IgD-negative memory B cell (primary cell): ENCODE measurements at regions not wholly inside any gene's neighbourhood (a gene's known extent, or its start where the extent isn't known, plus 50 kb on each side); places are given as distances from the start of the nearest gene placed in this dataset.

Experiments
- H3K27ac Mint-ChIP-seq, 3 donors: one replicate each; pipeline ENCODE4 v1.8.0; 2020 to 2022; ENCODE audit warnings: mild to moderate bottlenecking in 3 of 3, mixed read lengths in 3 of 3, moderate library complexity in 1 of 3
- H3K27me3 Mint-ChIP-seq: one replicate; pipeline ENCODE4 v1.8.0; 2021; ENCODE audit warnings: mixed read lengths
- H3K36me3 Mint-ChIP-seq: one replicate; pipeline ENCODE4 v1.8.0; 2020; ENCODE audit warnings: mild to moderate bottlenecking, mixed read lengths
- H3K4me1 Mint-ChIP-seq, 3 donors: one replicate each; pipeline ENCODE4 v1.8.0; 2020 to 2022; ENCODE audit warnings: mixed read lengths in 3 of 3, mild to moderate bottlenecking in 1 of 3
- H3K4me3 Mint-ChIP-seq, 4 donors: one replicate each; pipeline ENCODE4 v1.8.0; 2020 to 2022; ENCODE audit warnings: mild to moderate bottlenecking in 4 of 4, mixed read lengths in 4 of 4, moderate library complexity in 3 of 4
- H3K9me3 Mint-ChIP-seq, 3 donors: one replicate each; pipeline ENCODE4 v1.8.0; 2020 to 2021; ENCODE audit warnings: mixed read lengths in 3 of 3, mild to moderate bottlenecking in 1 of 3

- peaks cover 2% of the 10 kb centered on the region for H3K27me3 Mint-ChIP-seq
- H3K4me3 Mint-ChIP-seq: no peak overlapping the region
- no peak overlapping the region for H3K27ac Mint-ChIP-seq
- H3K4me1 Mint-ChIP-seq: no peaks in the 10 kb centered on the region
- H3K9me3 Mint-ChIP-seq: peaks cover 0 to 7% (median 2%) of the 10 kb centered on the region in 3 donors
- H3K36me3 Mint-ChIP-seq: no peaks in the 10 kb centered on the region
Measured at GRCh38 chr12:118840399-118840798, 140.9 kb upstream of the SRRM4 start.

DNA sequence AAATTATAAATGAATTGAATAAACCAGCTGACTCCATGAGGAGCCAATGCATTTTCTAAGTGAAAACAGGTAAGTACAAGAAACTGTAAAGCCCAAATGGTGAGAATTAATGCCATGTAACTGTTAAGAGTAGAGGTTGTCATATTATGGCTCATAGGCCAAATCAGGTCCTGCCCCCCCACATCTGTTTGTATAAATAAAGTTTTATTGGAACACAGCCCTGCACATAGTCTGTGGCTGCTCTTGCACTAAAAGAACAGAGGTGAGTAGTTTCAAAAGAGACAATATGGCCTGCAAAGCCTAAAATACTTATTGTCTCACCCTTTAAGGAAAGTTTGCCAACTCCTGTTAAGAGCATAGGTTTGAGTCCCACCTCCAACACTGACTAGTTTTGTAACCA is 140.5 kb upstream of the SRRM4 start:
- Mint-ChIP-seq H3K4me1 (no peaks in the 10 kb centered on the region), H3K36me3 (no peaks in the 10 kb centered on the region), H3K27ac (no peak overlapping the region), H3K27me3 (peaks cover 2% of the 10 kb centered on the region), H3K4me3 (no peak overlapping the region), H3K9me3 (peaks cover 0 to 7% (median 2%) of the 10 kb centered on the region in 3 donors)

DNA sequence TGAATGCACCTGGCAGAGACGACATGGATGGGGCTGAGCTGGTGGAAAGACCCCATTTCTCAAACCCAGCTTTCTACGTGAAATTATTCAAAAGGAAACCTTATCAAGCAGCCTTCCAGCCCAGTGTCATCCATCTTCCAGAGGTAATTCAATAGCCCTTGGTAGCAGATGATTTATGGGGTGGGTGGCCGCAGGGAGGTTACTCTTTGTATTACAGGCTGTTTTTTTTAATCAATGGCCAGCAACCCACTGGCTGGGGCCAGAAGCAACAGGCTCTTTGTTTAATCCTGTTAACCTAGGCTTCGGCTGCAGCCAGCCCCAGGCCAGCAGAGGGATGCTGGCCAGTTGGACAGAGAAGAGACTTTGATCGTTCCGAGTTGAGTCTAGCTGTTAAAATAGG is 139.8 kb upstream of the SRRM4 start:
- Mint-ChIP-seq H3K27ac (no peak overlapping the region), H3K36me3 (no peaks in the 10 kb centered on the region), H3K27me3 (peaks cover 2% of the 10 kb centered on the region), H3K9me3 (peaks cover 0 to 7% (median 2%) of the 10 kb centered on the region in 3 donors), H3K4me1 (no peaks in the 10 kb centered on the region), H3K4me3 (no peak overlapping the region)

DNA sequence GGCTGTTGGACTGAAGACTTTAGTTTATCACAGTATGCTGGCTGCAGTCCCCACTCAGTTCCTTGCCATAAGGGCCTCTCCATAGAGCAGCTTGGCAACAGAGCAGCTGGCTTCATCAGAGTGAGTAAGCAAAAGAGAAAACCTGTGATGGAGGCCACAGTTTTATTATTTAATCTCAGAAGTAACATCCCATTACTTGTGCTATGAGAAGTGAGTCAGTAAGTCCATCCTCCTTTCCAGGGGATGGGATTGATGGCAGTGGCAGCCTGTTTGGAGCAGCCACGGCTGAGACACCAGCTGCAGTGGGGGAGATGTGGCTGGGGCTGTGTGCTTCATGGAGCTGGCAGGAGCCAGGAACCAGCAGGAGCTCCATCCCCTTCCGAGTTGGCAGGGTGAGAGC is 138.5 kb upstream of the SRRM4 start:
- Mint-ChIP-seq H3K36me3 (no peaks in the 10 kb centered on the region), H3K27ac (no peak overlapping the region), H3K4me3 (no peak overlapping the region), H3K9me3 (peaks cover 0 to 7% (median 2%) of the 10 kb centered on the region in 3 donors), H3K27me3 (peaks cover 2% of the 10 kb centered on the region), H3K4me1 (no peaks in the 10 kb centered on the region)

GRCh38 chr12:118846416-118846815 is 134.9 kb upstream of the SRRM4 start:
- H3K36me3 Mint-ChIP-seq: no peaks in the 10 kb centered on the region
- H3K27ac Mint-ChIP-seq: no peak overlapping the region
- no peaks in the 10 kb centered on the region for H3K9me3 Mint-ChIP-seq
- peaks cover 3% of the 10 kb centered on the region for H3K27me3 Mint-ChIP-seq
- no peak overlapping the region for H3K4me3 Mint-ChIP-seq
- no peaks in the 10 kb centered on the region for H3K4me1 Mint-ChIP-seq

GRCh38 chr12:118850244-118850825 is 131.0 kb upstream of the SRRM4 start:
- no peaks in the 10 kb centered on the region for H3K36me3 Mint-ChIP-seq
- peaks cover 0 to 2% (median 0%) of the 10 kb centered on the region in 3 donors for H3K9me3 Mint-ChIP-seq
- peaks cover 4% of the 10 kb centered on the region for H3K27me3 Mint-ChIP-seq

GRCh38 chr12:118851891-118852290 is 129.4 kb upstream of the SRRM4 start:
- Mint-ChIP-seq H3K27me3 (peaks cover 4% of the 10 kb centered on the region), H3K4me3 (no peak overlapping the region), H3K36me3 (no peaks in the 10 kb centered on the region), H3K9me3 (peaks cover 0 to 2% (median 0%) of the 10 kb centered on the region in 3 donors), H3K4me1 (no peaks in the 10 kb centered on the region), H3K27ac (no peak overlapping the region)

More at GRCh38 chr12:118850244-118850825, 131.0 kb upstream of the SRRM4 start:
- no peaks in the 10 kb centered on the region for H3K4me1 Mint-ChIP-seq
- H3K27ac Mint-ChIP-seq: peak overlapping the region in 1 of 3 donors; percentile 37
- H3K4me3 Mint-ChIP-seq: no peak overlapping the region

DNA sequence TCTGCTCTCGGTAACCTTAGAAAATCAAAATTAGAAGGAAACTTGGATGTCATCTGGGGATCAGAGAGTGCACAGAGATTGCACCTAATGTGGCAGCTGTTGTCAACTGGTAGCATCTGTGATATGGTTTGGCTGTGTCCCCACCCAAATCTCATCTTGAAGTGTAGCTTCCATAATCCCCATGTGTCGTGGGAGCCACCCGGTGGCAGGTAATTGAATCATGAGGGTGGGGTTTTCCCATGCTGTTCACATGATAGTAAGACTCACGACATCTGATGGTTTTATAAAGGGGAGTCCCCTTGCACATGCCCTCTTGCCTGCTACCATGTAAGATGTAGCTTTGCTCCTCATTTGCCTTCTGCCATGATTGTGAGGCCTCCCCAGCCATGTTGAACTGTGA is 127.7 kb upstream of the SRRM4 start:
- Mint-ChIP-seq H3K9me3 (peaks cover 0 to 2% (median 2%) of the 10 kb centered on the region in 3 donors), H3K27me3 (peaks cover 5% of the 10 kb centered on the region), H3K4me3 (no peak overlapping the region), H3K4me1 (no peaks in the 10 kb centered on the region), H3K36me3 (no peaks in the 10 kb centered on the region), H3K27ac (no peak overlapping the region)

- Mint-ChIP-seq H3K27ac (no peak overlapping the region), H3K27me3 (peaks cover 5% of the 10 kb centered on the region), H3K4me1 (no peaks in the 10 kb centered on the region), H3K4me3 (no peak overlapping the region), H3K36me3 (no peaks in the 10 kb centered on the region), H3K9me3 (peaks cover 0 to 4% (median 2%) of the 10 kb centered on the region in 3 donors)
Measured at GRCh38 chr12:118855858-118856257, 125.5 kb upstream of the SRRM4 start.

DNA sequence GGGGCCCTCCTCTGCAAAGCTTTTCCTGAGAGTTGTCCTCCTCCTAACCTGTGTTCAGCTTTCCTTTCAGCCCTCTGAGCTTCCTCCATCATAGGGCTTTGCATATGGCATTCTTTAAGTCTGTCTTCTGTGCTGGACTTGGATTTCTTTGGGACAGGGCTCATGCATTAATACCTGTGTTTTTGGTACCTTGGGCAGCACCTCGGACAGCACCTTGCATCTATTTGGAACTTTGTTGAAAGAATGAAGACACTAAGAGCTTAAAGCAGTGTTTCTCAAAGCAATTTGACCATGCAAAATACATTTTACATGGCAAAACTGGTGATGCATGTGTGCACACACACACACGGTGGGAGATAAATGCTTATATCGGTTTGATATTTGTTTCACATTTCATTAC is 115.0 kb upstream of the SRRM4 start:
- H3K4me3 Mint-ChIP-seq: no peak overlapping the region
- no peaks in the 10 kb centered on the region for H3K4me1 Mint-ChIP-seq
- H3K9me3 Mint-ChIP-seq: peaks cover 0 to 5% (median 3%) of the 10 kb centered on the region in 3 donors
- no peaks in the 10 kb centered on the region for H3K36me3 Mint-ChIP-seq
- peaks cover 1% of the 10 kb centered on the region for H3K27me3 Mint-ChIP-seq
- no peak overlapping the region for H3K27ac Mint-ChIP-seq

DNA sequence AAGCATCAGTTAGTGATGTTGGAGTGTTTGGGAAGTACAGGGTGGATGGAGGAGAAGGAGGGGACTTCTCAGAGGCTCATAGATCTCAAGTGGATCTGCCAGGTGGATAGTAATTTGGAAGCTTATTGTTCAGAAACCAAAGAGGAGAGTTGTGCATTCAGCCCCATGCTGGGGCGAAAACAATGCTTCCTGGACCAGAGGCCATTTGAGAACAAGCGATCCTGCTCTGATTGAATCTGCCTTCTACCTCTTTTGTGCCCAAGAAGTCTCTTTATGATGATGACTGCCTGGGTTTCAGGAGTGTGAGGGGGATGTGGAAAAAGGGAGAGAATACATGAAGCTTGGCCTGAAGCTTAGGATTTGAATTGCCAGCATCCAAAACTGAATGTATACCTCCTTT is 110.8 kb upstream of the SRRM4 start:
- Mint-ChIP-seq H3K27me3 (peaks cover 4% of the 10 kb centered on the region), H3K4me1 (no peaks in the 10 kb centered on the region), H3K4me3 (no peak overlapping the region), H3K9me3 (peaks cover 0 to 5% (median 3%) of the 10 kb centered on the region in 3 donors), H3K27ac (peak overlapping the region in 1 of 3 donors; percentile 68), H3K36me3 (no peaks in the 10 kb centered on the region)

DNA sequence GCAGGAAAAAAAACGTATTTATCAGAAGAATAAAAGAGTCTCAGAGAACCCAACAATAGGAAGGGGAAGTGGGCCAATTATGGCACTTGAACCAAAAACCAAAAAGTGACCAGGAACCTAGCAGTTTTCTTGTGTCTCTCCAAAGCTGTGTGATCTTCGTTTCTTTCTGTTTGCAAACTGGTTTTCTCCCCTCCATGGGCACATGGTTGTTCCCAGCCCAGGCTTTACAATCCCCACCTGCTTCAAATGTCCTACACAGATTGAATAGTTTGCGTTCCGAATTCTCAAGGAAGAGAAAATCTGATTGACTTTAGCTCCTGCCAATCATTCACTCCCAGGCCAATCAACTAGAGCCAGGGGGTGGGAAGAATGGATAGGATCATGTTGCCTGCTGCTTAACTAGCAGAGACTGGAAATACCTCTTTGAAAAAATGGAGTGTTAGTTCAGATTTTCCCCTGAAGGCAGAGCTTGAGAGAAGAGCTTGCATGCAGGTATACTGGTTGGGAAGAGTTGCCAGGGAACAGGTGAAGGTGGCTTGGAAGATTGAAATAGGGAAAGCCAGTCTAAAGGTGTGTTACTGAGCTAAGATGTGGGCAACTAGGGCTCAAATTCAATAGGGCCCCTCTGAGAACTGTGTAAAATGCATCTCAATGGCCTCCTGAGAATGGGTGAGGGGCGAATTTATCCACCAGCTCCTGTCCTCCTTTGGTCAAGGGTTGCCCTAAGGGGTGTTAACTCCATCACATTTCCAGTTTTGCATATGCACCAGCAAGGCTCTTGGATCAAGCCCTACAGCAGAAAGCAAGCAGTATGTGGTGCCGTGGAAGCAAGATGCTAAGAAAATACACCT is 106.4 kb upstream of the SRRM4 start:
- Mint-ChIP-seq H3K27me3 (peaks cover 2% of the 10 kb centered on the region), H3K36me3 (no peaks in the 10 kb centered on the region), H3K4me3 (no peak overlapping the region), H3K9me3 (peaks cover 0 to 4% (median 2%) of the 10 kb centered on the region in 3 donors), H3K27ac (no peak overlapping the region), H3K4me1 (no peaks in the 10 kb centered on the region)

- Mint-ChIP-seq H3K4me3 (no peak overlapping the region), H3K9me3 (peaks cover 2 to 3% (median 3%) of the 10 kb centered on the region in 3 donors), H3K27ac (peak overlapping the region in 1 of 3 donors; percentile 19), H3K36me3 (no peaks in the 10 kb centered on the region), H3K27me3 (no peaks in the 10 kb centered on the region), H3K4me1 (no peaks in the 10 kb centered on the region)
Measured at GRCh38 chr12:118880720-118881493, 100.4 kb upstream of the SRRM4 start.

GRCh38 chr12:118884226-118884625 is 97.1 kb upstream of the SRRM4 start:
- H3K27me3 Mint-ChIP-seq: no peaks in the 10 kb centered on the region
- H3K4me1 Mint-ChIP-seq: no peaks in the 10 kb centered on the region
- H3K36me3 Mint-ChIP-seq: no peaks in the 10 kb centered on the region
- no peak overlapping the region for H3K4me3 Mint-ChIP-seq
- peaks cover under 1 to 3% (median 2%) of the 10 kb centered on the region in 3 donors for H3K9me3 Mint-ChIP-seq
- no peak overlapping the region for H3K27ac Mint-ChIP-seq

- H3K4me1 Mint-ChIP-seq: no peaks in the 10 kb centered on the region
- no peak overlapping the region for H3K27ac Mint-ChIP-seq
- no peaks in the 10 kb centered on the region for H3K36me3 Mint-ChIP-seq
- H3K9me3 Mint-ChIP-seq: peaks cover 0 to 6% (median 4%) of the 10 kb centered on the region in 3 donors
- H3K4me3 Mint-ChIP-seq: no peak overlapping the region
- no peaks in the 10 kb centered on the region for H3K27me3 Mint-ChIP-seq
Measured at GRCh38 chr12:118900993-118901392, 80.3 kb upstream of the SRRM4 start.
